CD8-positive, alpha-beta memory T cell (primary cell): ENCODE measurements at regions not wholly inside any gene's neighbourhood (a gene's known extent, or its start where the extent isn't known, plus 50 kb on each side); places are given as distances from the start of the nearest gene placed in this dataset.

Experiments used
- CTCF ChIA-PET: fragments of 350-600 bp; sonication (Branson Sonifier 250); formaldehyde crosslinking; loops from one replicate; lab custom pipeline; 2021; ENCODE audit warnings: antibody characterized with exemption; lab: Charles Lee
- POLR2A ChIA-PET: fragments of 350-600 bp; sonication (Branson Sonifier 250); formaldehyde crosslinking; loops from one replicate; lab custom pipeline; 2021; ENCODE audit warnings: antibody characterized with exemption; lab: Charles Lee
- DNase-seq, 5 donors: peaks; one replicate each; pipeline versions ENCODE4 v3.0.0 to v3.0.0-alpha.2; 2020 to 2022; ENCODE audit warnings: mixed read lengths in 1 of 5
- H3K27ac ChIP-seq: one replicate; pipeline ENCODE4 v1.7.0; 2013; ENCODE audit warnings: low read depth, mild to moderate bottlenecking, low read length, moderate library complexity
- H3K27me3 ChIP-seq: 2 replicates; pipeline ENCODE4 v1.7.0; 2013; ENCODE audit warnings: low read length, mild to moderate bottlenecking; ENCODE audit not compliant: insufficient read depth, poor library complexity, severe bottlenecking
- H3K36me3 ChIP-seq: 2 replicates; pipeline ENCODE4 v1.7.0; 2013; ENCODE audit warnings: mild to moderate bottlenecking, low read length, moderate library complexity; ENCODE audit not compliant: insufficient read depth
- H3K4me1 ChIP-seq: 2 replicates; pipeline ENCODE4 v1.7.0; 2013; ENCODE audit warnings: mild to moderate bottlenecking, low read length, moderate library complexity; ENCODE audit not compliant: insufficient read depth
- H3K4me3 ChIP-seq: 2 replicates; pipeline ENCODE4 v1.7.0; 2013; ENCODE audit warnings: mild to moderate bottlenecking, low read length
- H3K9me3 ChIP-seq: 2 replicates; pipeline ENCODE4 v1.7.0; 2013; ENCODE audit warnings: mild to moderate bottlenecking, low read length
- H3K27ac Mint-ChIP-seq, 8 donors: one replicate each; pipeline ENCODE4 v1.8.0; 2020 to 2021; ENCODE audit warnings: mixed read lengths in 8 of 8, mild to moderate bottlenecking in 6 of 8, inconsistent platforms in 3 of 8, moderate library complexity in 3 of 8
- H3K27me3 Mint-ChIP-seq, 2 donors: one replicate each; pipeline ENCODE4 v1.8.0; 2020 to 2021; ENCODE audit warnings: mixed read lengths in 2 of 2, mild to moderate bottlenecking in 1 of 2, moderate library complexity in 1 of 2
- H3K36me3 Mint-ChIP-seq, 3 donors: one replicate each; pipeline ENCODE4 v1.8.0; 2020 to 2021; ENCODE audit warnings: mixed read lengths in 3 of 3, inconsistent platforms in 1 of 3, mild to moderate bottlenecking in 1 of 3
- H3K4me1 Mint-ChIP-seq, 3 donors: one replicate each; pipeline ENCODE4 v1.8.0; 2020 to 2021; ENCODE audit warnings: mixed read lengths in 3 of 3, inconsistent platforms in 1 of 3, mild to moderate bottlenecking in 1 of 3
- H3K4me3 Mint-ChIP-seq, 7 donors: one replicate each; pipeline ENCODE4 v1.8.0; 2020 to 2021; ENCODE audit warnings: mixed read lengths in 7 of 7, mild to moderate bottlenecking in 6 of 7, moderate library complexity in 4 of 7, inconsistent platforms in 2 of 7
- H3K9me3 Mint-ChIP-seq, 5 donors: one replicate each; pipeline ENCODE4 v1.8.0; 2020 to 2022; ENCODE audit warnings: mixed read lengths in 5 of 5, mild to moderate bottlenecking in 3 of 5, moderate library complexity in 2 of 5, inconsistent platforms in 1 of 5

DNA sequence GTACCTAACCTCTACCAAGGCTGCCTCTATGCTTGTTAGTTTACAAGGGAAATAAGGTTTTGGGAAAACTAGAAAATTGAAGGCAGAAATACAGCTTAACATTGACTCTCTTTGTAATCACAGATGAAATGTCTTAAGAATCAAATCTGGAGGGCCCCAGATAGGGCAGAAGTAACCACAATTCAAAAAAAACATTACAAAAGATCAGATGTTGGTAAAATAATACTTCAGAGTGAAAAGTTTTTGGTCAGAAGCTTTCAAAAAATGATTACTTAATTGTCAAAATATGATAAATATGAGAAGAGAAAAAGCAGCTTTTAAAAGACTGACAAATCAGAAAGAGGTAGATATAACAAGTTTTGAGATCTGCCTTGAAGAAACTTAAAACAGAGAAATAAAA is 425.1 kb upstream of the NECTIN3 start:
- ChIA-PET CTCF (no interaction called here), POLR2A (no interaction called here)
- Mint-ChIP-seq H3K27ac (no peak overlapping the region), H3K27me3 (peaks cover 0 to 2% of the 10 kb centered on the region in 2 donors), H3K9me3 (no peaks in the 10 kb centered on the region), H3K4me3 (no peak overlapping the region), H3K36me3 (no peaks in the 10 kb centered on the region), H3K4me1 (no peaks in the 10 kb centered on the region)
- no peaks in the 10 kb centered on the region for H3K4me1 ChIP-seq
- no peaks in the 10 kb centered on the region for H3K36me3 ChIP-seq
- DNase-seq: no peak
- no peaks in the 10 kb centered on the region for H3K9me3 ChIP-seq
- no peaks in the 10 kb centered on the region for H3K27me3 ChIP-seq
- no peak overlapping the region for H3K4me3 ChIP-seq
- H3K27ac ChIP-seq: no peak overlapping the region

DNA sequence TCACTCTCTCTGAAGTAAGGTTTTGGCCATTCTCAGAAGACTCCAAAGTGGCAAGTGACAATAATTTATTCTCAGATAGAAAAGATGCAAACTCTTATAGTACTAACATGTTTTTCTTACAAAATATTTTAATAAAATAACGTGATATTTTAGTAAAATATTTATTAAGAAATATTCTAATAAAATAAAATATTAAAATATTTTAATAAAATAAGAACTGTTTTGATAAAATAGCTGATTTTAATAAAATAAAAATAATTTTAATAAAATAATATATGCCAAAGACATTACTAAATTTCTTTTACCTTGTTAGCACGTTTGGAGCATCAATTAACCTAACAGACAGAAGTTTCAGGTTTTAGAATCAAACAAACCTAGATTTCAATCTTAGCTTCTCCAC is 424.0 kb upstream of the NECTIN3 start:
- Mint-ChIP-seq H3K4me1 (no peaks in the 10 kb centered on the region), H3K9me3 (no peaks in the 10 kb centered on the region), H3K36me3 (no peaks in the 10 kb centered on the region), H3K4me3 (no peak overlapping the region), H3K27me3 (peaks cover 0 to 3% of the 10 kb centered on the region in 2 donors), H3K27ac (no peak overlapping the region)
- DNase-seq: no peak
- Histone ChIP-seq H3K9me3 (no peaks in the 10 kb centered on the region), H3K27ac (no peak overlapping the region), H3K4me3 (no peak overlapping the region), H3K36me3 (no peaks in the 10 kb centered on the region), H3K27me3 (no peaks in the 10 kb centered on the region), H3K4me1 (no peaks in the 10 kb centered on the region)
- POLR2A ChIA-PET: no interaction called here
- CTCF ChIA-PET: no interaction called here

DNA sequence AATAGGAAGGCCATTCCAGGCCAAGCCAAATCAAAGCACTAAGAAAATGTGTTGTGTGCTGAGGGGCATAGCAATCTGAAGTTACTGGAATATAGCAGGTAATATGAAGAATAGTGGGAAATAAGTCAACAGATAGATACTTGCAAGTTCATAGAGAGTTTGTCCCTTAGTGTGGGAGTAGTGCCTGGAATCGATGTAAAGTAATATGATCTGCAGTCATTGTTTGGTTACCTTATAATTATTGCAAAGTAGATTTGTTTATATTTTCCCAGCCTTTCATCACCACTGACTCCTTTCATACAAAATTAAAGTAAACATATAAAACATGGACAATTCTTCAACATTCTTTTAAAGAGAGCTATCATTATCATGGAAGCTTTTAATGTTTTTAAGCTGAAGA is 420.9 kb upstream of the NECTIN3 start:
- no peak overlapping the region for H3K4me3 Mint-ChIP-seq
- H3K36me3 Mint-ChIP-seq: no peaks in the 10 kb centered on the region
- no peaks in the 10 kb centered on the region for H3K9me3 Mint-ChIP-seq
- no peak overlapping the region for H3K4me3 ChIP-seq
- no peak for DNase-seq
- H3K27ac Mint-ChIP-seq: no peak overlapping the region
- H3K4me1 Mint-ChIP-seq: no peaks in the 10 kb centered on the region
- peaks cover 0 to 6% of the 10 kb centered on the region in 2 donors for H3K27me3 Mint-ChIP-seq
- ChIA-PET POLR2A (no interaction called here), CTCF (no interaction called here)
- H3K27me3 ChIP-seq: no peaks in the 10 kb centered on the region
- no peaks in the 10 kb centered on the region for H3K9me3 ChIP-seq
- H3K27ac ChIP-seq: no peak overlapping the region
- no peaks in the 10 kb centered on the region for H3K4me1 ChIP-seq
- H3K36me3 ChIP-seq: no peaks in the 10 kb centered on the region

DNA sequence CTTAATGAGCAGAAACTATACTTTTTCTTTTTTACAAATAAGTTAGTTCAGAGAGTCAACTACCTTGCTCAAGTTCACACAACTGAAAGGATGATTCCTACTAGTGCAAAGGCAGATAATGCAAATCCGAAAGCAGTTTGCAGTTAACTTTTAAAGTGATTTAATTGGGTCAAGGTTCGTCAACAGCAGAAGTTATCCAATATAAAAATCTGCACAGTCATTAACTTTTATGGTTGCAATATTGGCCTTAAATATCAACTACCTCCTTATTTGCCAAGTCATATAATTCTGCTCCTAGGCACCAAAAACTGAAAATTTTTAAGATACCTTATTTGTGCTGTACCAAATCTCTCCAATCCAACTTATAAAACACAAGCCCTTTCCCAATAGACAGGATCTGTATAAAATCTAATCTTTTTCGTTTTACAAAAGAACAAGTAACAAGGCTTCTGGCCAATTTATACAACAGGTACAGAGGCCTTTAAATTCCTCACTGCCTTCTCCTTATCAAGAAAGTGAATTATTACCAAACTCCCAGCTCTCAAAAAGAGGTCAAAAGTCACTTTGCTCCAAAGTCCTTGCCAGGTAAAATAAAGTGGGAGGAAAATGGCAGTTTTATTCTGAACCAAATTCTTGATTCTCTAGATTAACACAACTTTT is 416.6 kb upstream of the NECTIN3 start:
- CTCF ChIA-PET: no interaction called here
- no peak for DNase-seq
- Mint-ChIP-seq H3K4me1 (no peaks in the 10 kb centered on the region), H3K27ac (no peak overlapping the region), H3K4me3 (no peak overlapping the region), H3K36me3 (no peaks in the 10 kb centered on the region), H3K9me3 (no peaks in the 10 kb centered on the region), H3K27me3 (peaks cover 0 to 4% of the 10 kb centered on the region in 2 donors)
- POLR2A ChIA-PET: no interaction called here
- H3K4me3 ChIP-seq: no peak overlapping the region
- H3K27ac ChIP-seq: no peak overlapping the region
- H3K9me3 ChIP-seq: no peaks in the 10 kb centered on the region
- no peaks in the 10 kb centered on the region for H3K36me3 ChIP-seq
- H3K27me3 ChIP-seq: no peaks in the 10 kb centered on the region
- H3K4me1 ChIP-seq: no peaks in the 10 kb centered on the region

DNA sequence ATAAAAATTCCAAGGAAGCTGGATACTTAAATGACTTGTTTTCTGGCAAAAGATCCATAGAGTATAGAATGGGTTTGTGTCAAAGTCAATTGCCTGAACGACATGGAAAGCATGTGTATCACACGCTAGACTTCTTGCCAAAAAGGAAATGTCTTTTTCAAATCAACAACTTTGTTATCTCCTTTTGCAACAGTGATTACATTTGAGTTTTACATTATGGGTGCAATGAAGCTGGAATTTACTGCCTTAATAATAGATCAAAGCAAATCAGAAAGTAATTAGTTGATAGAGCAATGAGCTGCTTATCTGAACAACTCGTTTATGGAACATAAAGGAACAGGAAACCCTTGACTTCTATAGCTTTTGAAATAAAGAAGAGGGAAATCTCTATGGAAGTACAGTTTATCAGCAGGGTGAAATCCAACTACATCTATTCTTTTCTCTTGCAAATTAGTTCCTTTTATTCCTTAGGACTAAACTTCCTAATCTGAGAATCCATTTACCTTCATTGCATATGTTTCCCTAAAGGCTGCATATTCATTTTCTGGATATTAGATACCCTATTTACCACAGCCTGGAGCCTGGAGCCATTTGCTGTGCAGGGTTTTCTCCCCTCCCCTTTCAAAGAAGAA is 415.1 kb upstream of the NECTIN3 start:
- peaks cover 0 to 4% of the 10 kb centered on the region in 2 donors for H3K27me3 Mint-ChIP-seq
- H3K36me3 Mint-ChIP-seq: no peaks in the 10 kb centered on the region
- Histone ChIP-seq H3K27me3 (no peaks in the 10 kb centered on the region), H3K4me3 (no peak overlapping the region), H3K4me1 (no peaks in the 10 kb centered on the region), H3K9me3 (no peaks in the 10 kb centered on the region), H3K36me3 (no peaks in the 10 kb centered on the region), H3K27ac (no peak overlapping the region)
- POLR2A ChIA-PET: no interaction called here
- H3K4me1 Mint-ChIP-seq: no peaks in the 10 kb centered on the region
- DNase-seq: no peak
- no peak overlapping the region for H3K4me3 Mint-ChIP-seq
- CTCF ChIA-PET: no interaction called here
- H3K27ac Mint-ChIP-seq: no peak overlapping the region
- H3K9me3 Mint-ChIP-seq: peaks cover 0 to 2% (median 0%) of the 10 kb centered on the region in 5 donors

DNA sequence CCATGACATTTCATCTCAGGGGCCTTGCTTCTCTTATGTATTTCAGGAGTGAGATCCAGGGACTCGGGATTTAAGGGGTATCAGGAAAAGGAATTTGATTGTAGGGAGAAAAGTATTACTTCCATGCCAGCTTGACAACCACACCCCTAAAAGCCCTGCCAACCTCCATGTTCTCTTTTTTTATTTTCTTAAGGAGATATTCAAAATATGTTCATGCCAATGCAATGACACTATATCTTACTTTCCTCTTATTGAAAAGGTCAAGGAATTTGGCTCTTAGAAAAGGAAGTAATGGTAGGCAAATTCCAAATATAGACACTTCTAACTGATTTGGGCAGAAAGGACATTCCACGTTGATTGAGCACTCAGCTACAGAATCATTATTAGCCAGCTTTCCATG is 407.5 kb upstream of the NECTIN3 start:
- ChIA-PET POLR2A (no interaction called here), CTCF (interaction anchor here (1.5 kb wide), 1 partner anchor 33 kb away, joined by 3 read pairs; no protein-coding TSS in a partner anchor)
- Histone ChIP-seq H3K9me3 (no peaks in the 10 kb centered on the region), H3K27ac (no peak overlapping the region), H3K4me1 (no peaks in the 10 kb centered on the region), H3K4me3 (no peak overlapping the region), H3K27me3 (no peaks in the 10 kb centered on the region), H3K36me3 (no peaks in the 10 kb centered on the region)
- no peaks in the 10 kb centered on the region for H3K4me1 Mint-ChIP-seq
- H3K4me3 Mint-ChIP-seq: no peak overlapping the region
- peaks cover 11 to 12% of the 10 kb centered on the region in 2 donors for H3K27me3 Mint-ChIP-seq
- DNase-seq: no peak
- H3K27ac Mint-ChIP-seq: no peak overlapping the region
- H3K36me3 Mint-ChIP-seq: peaks cover 0 to 5% (median 0%) of the 10 kb centered on the region in 3 donors
- peaks cover 0 to 9% (median 7%) of the 10 kb centered on the region in 5 donors for H3K9me3 Mint-ChIP-seq

DNA sequence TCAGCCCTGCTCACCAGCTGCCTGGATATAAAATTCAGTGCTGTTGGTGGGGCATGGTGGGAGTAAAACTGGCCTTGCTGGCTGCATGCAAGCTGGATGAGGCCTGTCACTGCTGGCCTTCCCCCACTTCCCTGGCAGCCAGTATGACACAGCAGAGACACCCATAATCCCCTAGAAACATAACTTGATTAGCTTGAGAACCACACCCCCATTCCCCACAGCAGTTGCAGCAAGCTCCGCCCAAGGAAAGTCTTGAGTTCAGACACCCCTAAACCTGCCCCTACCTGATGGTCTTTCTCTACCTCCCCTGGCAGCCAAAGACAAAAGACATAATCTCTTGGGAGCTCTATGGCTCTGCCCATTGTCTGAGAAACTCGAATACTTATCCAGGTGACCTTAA is 405.1 kb upstream of the NECTIN3 start:
- no peak overlapping the region for H3K4me3 Mint-ChIP-seq
- Histone ChIP-seq H3K27me3 (no peaks in the 10 kb centered on the region), H3K27ac (no peak overlapping the region), H3K4me1 (no peaks in the 10 kb centered on the region), H3K4me3 (no peak overlapping the region), H3K9me3 (no peaks in the 10 kb centered on the region), H3K36me3 (no peaks in the 10 kb centered on the region)
- no peaks in the 10 kb centered on the region for H3K4me1 Mint-ChIP-seq
- H3K36me3 Mint-ChIP-seq: peaks cover 0 to 5% (median 0%) of the 10 kb centered on the region in 3 donors
- H3K9me3 Mint-ChIP-seq: peaks cover 5 to 21% (median 8%) of the 10 kb centered on the region in 5 donors
- H3K27me3 Mint-ChIP-seq: peaks cover 12% of the 10 kb centered on the region in 2 donors
- DNase-seq: no peak
- POLR2A ChIA-PET: no interaction called here
- CTCF ChIA-PET: no interaction called here
- H3K27ac Mint-ChIP-seq: no peak overlapping the region

DNA sequence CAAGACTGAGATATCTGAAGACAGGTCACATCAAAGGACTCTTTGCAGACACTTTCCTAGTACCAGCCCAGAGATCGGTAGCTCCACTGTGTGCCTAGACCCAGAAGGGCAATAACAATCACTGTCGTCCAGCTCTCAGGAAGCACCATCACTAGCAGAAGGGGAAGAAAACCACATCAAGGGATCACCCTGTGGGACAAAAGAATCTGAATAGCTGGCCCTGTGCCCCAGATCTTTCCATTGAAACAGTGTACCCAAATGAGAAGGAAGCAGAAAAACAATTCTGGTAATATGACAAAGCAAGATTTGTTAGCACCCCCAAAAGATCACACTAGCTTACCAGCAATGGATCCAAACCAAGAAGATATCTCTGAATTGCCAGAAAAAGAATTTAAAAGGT is 404.4 kb upstream of the NECTIN3 start:
- POLR2A ChIA-PET: no interaction called here
- Histone ChIP-seq H3K9me3 (no peaks in the 10 kb centered on the region), H3K4me1 (no peaks in the 10 kb centered on the region), H3K27ac (no peak overlapping the region), H3K36me3 (no peaks in the 10 kb centered on the region), H3K27me3 (no peaks in the 10 kb centered on the region), H3K4me3 (no peak overlapping the region)
- H3K4me3 Mint-ChIP-seq: no peak overlapping the region
- peaks cover 12% of the 10 kb centered on the region in 2 donors for H3K27me3 Mint-ChIP-seq
- peaks cover 5 to 21% (median 8%) of the 10 kb centered on the region in 5 donors for H3K9me3 Mint-ChIP-seq
- no peak overlapping the region for H3K27ac Mint-ChIP-seq
- peaks cover 0 to 5% (median 0%) of the 10 kb centered on the region in 3 donors for H3K36me3 Mint-ChIP-seq
- H3K4me1 Mint-ChIP-seq: no peaks in the 10 kb centered on the region
- no peak for DNase-seq
- CTCF ChIA-PET: no interaction called here
